GM18511 (cell line): ENCODE measurements at regions not wholly inside any gene's neighbourhood (a gene's known extent, or its start where the extent isn't known, plus 50 kb on each side); places are given as distances from the start of the nearest gene placed in this dataset.
A peak's percentile ranks its signal among the peaks of the same experiment; 100 is the strongest.
"Not testable (repeated sequence)": the region's sequence is repeated elsewhere in the genome, so short reads cannot be mapped to it uniquely, and the experiment has no call there.

Experiments used
- ATAC-seq: cut with Tn5 transposase; IDR thresholded peaks from one replicate; pipeline ENCODE4 v1.9.1; 2021; ENCODE audit warnings: mild to moderate bottlenecking, moderate library complexity; ENCODE audit not compliant: unreplicated experiment

GRCh38 chr7:138169441-138169851 lies 93.2 kb downstream of the AKR1D1 start:
- no peak for ATAC-seq

GRCh38 chr7:138170298-138170697 lies 94.0 kb downstream of the AKR1D1 start:
- ATAC-seq: no peak

- ATAC-seq: peak; percentile 94
Observed at GRCh38 chr7:138170959-138171703, 94.9 kb downstream of the AKR1D1 start.

GRCh38 chr7:138173548-138173947 lies 97.3 kb downstream of the AKR1D1 start:
- no peak for ATAC-seq

GRCh38 chr7:138176060-138176459 lies 99.8 kb downstream of the AKR1D1 start:
- ATAC-seq: no peak

GRCh38 chr7:138184191-138184590 lies 107.9 kb downstream of the AKR1D1 start:
- ATAC-seq: no peak

- ATAC-seq: no peak
Observed at GRCh38 chr7:138185132-138185908, 109.1 kb downstream of the AKR1D1 start.

GRCh38 chr7:138186951-138187351 lies 110.7 kb downstream of the AKR1D1 start:
- no peak for ATAC-seq

- no peak for ATAC-seq
Observed at GRCh38 chr7:138188290-138188858, 112.1 kb downstream of the AKR1D1 start.

GRCh38 chr7:138194567-138194966 lies 118.3 kb downstream of the AKR1D1 start:
- ATAC-seq: no peak

GRCh38 chr7:138195151-138195571 lies 118.9 kb downstream of the AKR1D1 start:
- ATAC-seq: no peak

- ATAC-seq: not testable (repeated sequence)
Observed at GRCh38 chr7:138196503-138196946, 120.3 kb downstream of the AKR1D1 start.

GRCh38 chr7:138196971-138197896 lies 121.0 kb downstream of the AKR1D1 start:
- ATAC-seq: no peak

- no peak for ATAC-seq
Observed at GRCh38 chr7:138204285-138204981, 128.2 kb downstream of the AKR1D1 start.

GRCh38 chr7:138204982-138205298 lies 128.7 kb downstream of the AKR1D1 start:
- no peak for ATAC-seq

- no peak for ATAC-seq
Observed at GRCh38 chr7:138205614-138206150, 129.4 kb downstream of the AKR1D1 start.

- ATAC-seq: no peak
Observed at GRCh38 chr7:138207555-138207971, 131.3 kb downstream of the AKR1D1 start.

GRCh38 chr7:138208142-138208570 lies 131.9 kb downstream of the AKR1D1 start:
- no peak for ATAC-seq

- ATAC-seq: no peak
Observed at GRCh38 chr7:138208864-138209263, 132.6 kb downstream of the AKR1D1 start.

GRCh38 chr7:138212314-138212713 lies 136.1 kb downstream of the AKR1D1 start:
- no peak for ATAC-seq
